ENCODE measurements at regions not wholly inside any gene's neighbourhood (a gene's known extent, or its start where the extent isn't known, plus 50 kb on each side); places are given as distances from the start of the nearest gene placed in this dataset.

DNA sequence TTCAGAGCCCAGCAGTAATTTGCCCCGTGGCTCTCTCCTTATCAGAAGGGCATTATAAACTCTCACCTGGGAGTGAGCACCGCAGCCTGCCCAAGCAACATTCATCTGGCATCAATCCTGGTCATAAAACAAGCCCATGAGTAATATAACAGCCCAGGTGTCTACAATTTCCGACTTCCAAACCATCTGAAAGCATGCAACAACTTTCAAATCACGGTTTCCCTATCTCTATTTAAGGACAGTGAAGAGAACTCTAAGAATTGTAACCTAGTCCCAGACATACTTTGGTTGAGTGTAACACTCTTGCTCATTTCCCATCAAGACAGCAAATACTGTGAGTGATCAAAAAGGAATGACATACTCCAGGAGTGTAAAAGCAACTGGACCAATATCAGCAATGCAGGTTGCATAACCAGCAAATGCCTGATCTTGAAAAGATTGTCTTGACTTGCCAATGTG is 487.4 kb upstream of the SOX9 start:
- no peak overlapping the region for H3K4me3 Mint-ChIP-seq
- CTCF ChIA-PET = no interaction called here
- intact Hi-C loops (cut with micrococcal nuclease) = no loop called here
- peaks cover 3% of the 10 kb centered on the region for H3K9me3 Mint-ChIP-seq
- TF ChIP-seq, protein P1, sequence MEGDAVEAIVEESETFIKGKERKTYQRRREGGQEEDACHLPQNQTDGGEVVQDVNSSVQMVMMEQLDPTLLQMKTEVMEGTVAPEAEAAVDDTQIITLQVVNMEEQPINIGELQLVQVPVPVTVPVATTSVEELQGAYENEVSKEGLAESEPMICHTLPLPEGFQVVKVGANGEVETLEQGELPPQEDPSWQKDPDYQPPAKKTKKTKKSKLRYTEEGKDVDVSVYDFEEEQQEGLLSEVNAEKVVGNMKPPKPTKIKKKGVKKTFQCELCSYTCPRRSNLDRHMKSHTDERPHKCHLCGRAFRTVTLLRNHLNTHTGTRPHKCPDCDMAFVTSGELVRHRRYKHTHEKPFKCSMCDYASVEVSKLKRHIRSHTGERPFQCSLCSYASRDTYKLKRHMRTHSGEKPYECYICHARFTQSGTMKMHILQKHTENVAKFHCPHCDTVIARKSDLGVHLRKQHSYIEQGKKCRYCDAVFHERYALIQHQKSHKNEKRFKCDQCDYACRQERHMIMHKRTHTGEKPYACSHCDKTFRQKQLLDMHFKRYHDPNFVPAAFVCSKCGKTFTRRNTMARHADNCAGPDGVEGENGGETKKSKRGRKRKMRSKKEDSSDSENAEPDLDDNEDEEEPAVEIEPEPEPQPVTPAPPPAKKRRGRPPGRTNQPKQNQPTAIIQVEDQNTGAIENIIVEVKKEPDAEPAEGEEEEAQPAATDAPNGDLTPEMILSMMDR (IDR thresholded peaks at IDR 0.05) = no peak
- no peaks in the 10 kb centered on the region for H3K4me1 Mint-ChIP-seq (ENCODE audit: low read depth)
- ATAC-seq = no peak
- POLR2A ChIA-PET = no interaction called here
- no peak for DNase-seq
- H3K27me3 Mint-ChIP-seq = no peaks in the 10 kb centered on the region
- no peak overlapping the region for H3K27ac Mint-ChIP-seq
- no peaks in the 10 kb centered on the region for H3K36me3 Mint-ChIP-seq (ENCODE audit: low read depth)

DNA sequence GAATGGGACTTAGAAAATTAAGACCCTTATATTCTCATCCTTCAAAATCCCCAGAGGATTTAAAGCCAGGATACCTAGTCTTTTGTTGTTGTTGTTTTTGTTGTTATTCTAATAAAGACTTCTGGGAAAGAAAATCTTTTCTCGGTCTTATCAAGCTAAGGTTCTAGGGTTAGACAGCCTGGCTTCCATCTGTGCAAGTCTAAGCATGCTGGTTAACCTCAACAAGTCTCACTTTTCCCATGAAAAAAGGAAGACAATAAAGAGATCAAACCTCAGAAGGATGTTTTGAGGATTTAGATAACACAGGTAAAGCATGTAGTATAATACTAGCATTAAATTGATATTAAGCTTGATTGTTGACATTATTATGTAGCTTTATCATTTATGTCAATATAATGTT is 486.4 kb upstream of the SOX9 start:
- Mint-ChIP-seq H3K27me3 (no peaks in the 10 kb centered on the region), H3K36me3 (ENCODE audit: low read depth) (no peaks in the 10 kb centered on the region), H3K4me1 (ENCODE audit: low read depth) (no peaks in the 10 kb centered on the region), H3K27ac (no peak overlapping the region), H3K4me3 (no peak overlapping the region), H3K9me3 (peaks cover 3% of the 10 kb centered on the region)
- TF ChIP-seq, protein P1 (IDR thresholded peaks at IDR 0.05) = no peak
- CTCF ChIA-PET = no interaction called here
- ATAC-seq (no peak), DNase-seq (no peak)
- POLR2A ChIA-PET = no interaction called here
- intact Hi-C loops (cut with micrococcal nuclease) = no loop called here

DNA sequence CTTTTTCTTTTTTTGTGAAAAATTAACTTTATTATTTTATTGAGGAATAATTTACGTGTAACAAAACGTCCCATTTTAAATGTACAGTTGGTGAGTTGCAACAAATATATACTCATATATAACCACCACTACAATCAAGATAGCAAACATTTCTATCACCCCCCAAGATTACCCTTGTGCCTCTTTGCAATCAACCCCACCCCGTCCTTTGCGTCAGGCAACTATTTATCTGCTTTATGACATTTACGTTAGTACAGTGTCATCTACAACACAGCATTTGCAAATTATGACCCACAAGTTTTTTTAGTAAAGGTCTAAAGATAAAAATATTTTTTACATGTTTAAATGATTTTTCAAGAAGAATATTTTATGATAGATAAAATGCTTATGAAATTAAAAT is 485.6 kb upstream of the SOX9 start:
- intact Hi-C loops (cut with micrococcal nuclease) = no loop called here
- DNase-seq = no peak
- Mint-ChIP-seq H3K9me3 (peaks cover 2% of the 10 kb centered on the region), H3K27ac (no peak overlapping the region), H3K27me3 (no peaks in the 10 kb centered on the region), H3K36me3 (ENCODE audit: low read depth) (no peaks in the 10 kb centered on the region), H3K4me1 (ENCODE audit: low read depth) (no peaks in the 10 kb centered on the region), H3K4me3 (no peak overlapping the region)
- ChIA-PET POLR2A (no interaction called here), CTCF (no interaction called here)
- TF ChIP-seq, protein P1 (IDR thresholded peaks at IDR 0.05) = no peak
- ATAC-seq = no peak

DNA sequence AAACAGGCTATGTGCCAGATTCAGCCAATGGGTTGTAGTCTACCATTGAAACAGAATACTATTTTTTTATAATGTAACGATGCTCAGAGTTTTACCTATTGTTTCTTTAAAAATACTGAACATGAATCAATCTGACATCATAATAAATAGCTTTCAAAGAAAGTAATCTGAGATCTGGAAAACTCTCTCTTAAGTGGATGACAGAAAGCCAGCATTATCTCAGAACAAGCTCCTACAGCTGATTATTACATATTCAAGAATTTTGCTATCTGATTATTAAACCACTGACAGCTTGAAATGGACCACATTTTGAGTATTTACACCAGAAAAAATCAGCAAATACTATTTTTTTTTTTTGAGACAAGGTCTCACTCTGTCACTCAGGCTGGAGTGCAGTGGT is 484.2 kb upstream of the SOX9 start:
- ATAC-seq = no peak
- CTCF ChIA-PET = no interaction called here

DNA sequence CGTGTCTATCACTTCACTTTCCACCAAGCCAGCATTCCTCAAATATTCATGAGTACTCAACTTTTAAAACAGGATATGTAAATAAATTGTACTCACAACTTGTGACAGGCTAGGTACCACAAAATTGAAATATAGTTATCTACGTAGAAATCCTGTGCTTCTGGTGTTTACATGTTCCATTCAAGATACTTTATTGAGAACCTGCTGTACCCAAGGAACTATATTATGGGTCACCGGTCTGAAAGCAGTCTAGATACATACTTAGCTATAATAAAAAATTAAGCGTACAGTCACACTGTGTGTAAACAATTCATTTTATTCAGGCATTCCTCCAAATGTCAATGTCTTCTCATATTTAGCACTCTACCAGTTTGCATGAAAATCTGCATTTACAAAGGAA is 482.2 kb upstream of the SOX9 start:
- TF ChIP-seq, protein P1 (IDR thresholded peaks at IDR 0.05) = no peak
- H3K27me3 Mint-ChIP-seq = no peaks in the 10 kb centered on the region
- H3K9me3 Mint-ChIP-seq = peaks cover 6% of the 10 kb centered on the region
- ChIA-PET POLR2A (no interaction called here), CTCF (no interaction called here)
- ATAC-seq (no peak), DNase-seq (no peak)
- no peak overlapping the region for H3K4me3 Mint-ChIP-seq
- no peaks in the 10 kb centered on the region for H3K36me3 Mint-ChIP-seq (ENCODE audit: low read depth)
- no peaks in the 10 kb centered on the region for H3K4me1 Mint-ChIP-seq (ENCODE audit: low read depth)
- no peak overlapping the region for H3K27ac Mint-ChIP-seq
- intact Hi-C loops (cut with micrococcal nuclease) = no loop called here

More for the DNA sequence above, 484.2 kb upstream of the SOX9 start:
- Mint-ChIP-seq H3K9me3 (peaks cover 4% of the 10 kb centered on the region), H3K36me3 (ENCODE audit: low read depth) (no peaks in the 10 kb centered on the region), H3K27me3 (no peaks in the 10 kb centered on the region), H3K4me1 (ENCODE audit: low read depth) (no peaks in the 10 kb centered on the region), H3K27ac (no peak overlapping the region), H3K4me3 (no peak overlapping the region)
- intact Hi-C loops (cut with micrococcal nuclease) = no loop called here
- no peak for DNase-seq
- TF ChIP-seq, protein P1 (IDR thresholded peaks at IDR 0.05) = no peak
- POLR2A ChIA-PET = no interaction called here

All from activated CD8-positive, alpha-beta T cell treated with anti-CD3 and anti-CD28 coated beads for 36 hours (primary cell).